WTC11 (cell line): ENCODE measurements at regions not wholly inside any gene's neighbourhood (a gene's known extent, or its start where the extent isn't known, plus 50 kb on each side); places are given as distances from the start of the nearest gene placed in this dataset.

Source experiments
- TEAD4 ChIP-seq: sonication (generic); formaldehyde crosslinking; IDR thresholded peaks from 2 replicates; pipeline ENCODE4 v1.8.0; 2022; ENCODE audit warnings: mild to moderate bottlenecking, missing genetic modification reagents
- ZNF423 ChIP-seq: fragments of 250-450 bp; sonication (Bioruptor Pico); IDR thresholded peaks from 2 replicates; pipeline ENCODE4 v2.1.2; 2022; ENCODE audit warnings: mild to moderate bottlenecking, moderate library complexity
- TF ChIP-seq, protein P1 (sequence below): fragments of 200-600 bp; IDR thresholded peaks from 2 replicates; pipeline ENCODE4 v1.8.0; 2022; ENCODE audit warnings: antibody characterized with exemption
- TF ChIP-seq, protein P2 (sequence below): sonication (generic); formaldehyde crosslinking; IDR thresholded peaks from 2 replicates; pipeline ENCODE4 v1.8.1; 2023; ENCODE audit warnings: mild to moderate bottlenecking, missing genetic modification reagents, borderline replicate concordance

DNA sequence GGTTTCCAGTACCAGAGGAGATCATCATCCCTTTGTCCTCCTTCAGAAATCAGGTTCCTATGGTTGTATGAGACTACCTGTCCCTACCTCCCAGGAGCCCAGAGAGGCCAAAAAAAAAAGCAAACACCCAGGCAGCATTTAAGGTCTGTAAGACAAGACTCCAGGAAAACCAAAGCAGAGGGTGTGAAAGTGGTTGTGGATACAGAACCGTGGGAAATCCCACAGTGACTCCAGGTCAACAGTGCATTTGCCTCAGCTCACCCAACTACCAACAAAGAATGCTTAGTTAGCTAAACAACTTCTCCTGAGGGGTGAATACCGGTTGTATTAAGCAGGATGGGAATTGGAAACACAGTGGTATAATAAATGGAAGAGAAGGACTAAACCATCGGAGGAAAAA, 83.6 kb downstream of the LBH start:
- TF ChIP-seq, protein P1, sequence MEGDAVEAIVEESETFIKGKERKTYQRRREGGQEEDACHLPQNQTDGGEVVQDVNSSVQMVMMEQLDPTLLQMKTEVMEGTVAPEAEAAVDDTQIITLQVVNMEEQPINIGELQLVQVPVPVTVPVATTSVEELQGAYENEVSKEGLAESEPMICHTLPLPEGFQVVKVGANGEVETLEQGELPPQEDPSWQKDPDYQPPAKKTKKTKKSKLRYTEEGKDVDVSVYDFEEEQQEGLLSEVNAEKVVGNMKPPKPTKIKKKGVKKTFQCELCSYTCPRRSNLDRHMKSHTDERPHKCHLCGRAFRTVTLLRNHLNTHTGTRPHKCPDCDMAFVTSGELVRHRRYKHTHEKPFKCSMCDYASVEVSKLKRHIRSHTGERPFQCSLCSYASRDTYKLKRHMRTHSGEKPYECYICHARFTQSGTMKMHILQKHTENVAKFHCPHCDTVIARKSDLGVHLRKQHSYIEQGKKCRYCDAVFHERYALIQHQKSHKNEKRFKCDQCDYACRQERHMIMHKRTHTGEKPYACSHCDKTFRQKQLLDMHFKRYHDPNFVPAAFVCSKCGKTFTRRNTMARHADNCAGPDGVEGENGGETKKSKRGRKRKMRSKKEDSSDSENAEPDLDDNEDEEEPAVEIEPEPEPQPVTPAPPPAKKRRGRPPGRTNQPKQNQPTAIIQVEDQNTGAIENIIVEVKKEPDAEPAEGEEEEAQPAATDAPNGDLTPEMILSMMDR = no peak
- TF ChIP-seq TEAD4 (CRISPR knock-in tag) = no peak
- no peak for TF ChIP-seq ZNF423
- TF ChIP-seq, protein P2, sequence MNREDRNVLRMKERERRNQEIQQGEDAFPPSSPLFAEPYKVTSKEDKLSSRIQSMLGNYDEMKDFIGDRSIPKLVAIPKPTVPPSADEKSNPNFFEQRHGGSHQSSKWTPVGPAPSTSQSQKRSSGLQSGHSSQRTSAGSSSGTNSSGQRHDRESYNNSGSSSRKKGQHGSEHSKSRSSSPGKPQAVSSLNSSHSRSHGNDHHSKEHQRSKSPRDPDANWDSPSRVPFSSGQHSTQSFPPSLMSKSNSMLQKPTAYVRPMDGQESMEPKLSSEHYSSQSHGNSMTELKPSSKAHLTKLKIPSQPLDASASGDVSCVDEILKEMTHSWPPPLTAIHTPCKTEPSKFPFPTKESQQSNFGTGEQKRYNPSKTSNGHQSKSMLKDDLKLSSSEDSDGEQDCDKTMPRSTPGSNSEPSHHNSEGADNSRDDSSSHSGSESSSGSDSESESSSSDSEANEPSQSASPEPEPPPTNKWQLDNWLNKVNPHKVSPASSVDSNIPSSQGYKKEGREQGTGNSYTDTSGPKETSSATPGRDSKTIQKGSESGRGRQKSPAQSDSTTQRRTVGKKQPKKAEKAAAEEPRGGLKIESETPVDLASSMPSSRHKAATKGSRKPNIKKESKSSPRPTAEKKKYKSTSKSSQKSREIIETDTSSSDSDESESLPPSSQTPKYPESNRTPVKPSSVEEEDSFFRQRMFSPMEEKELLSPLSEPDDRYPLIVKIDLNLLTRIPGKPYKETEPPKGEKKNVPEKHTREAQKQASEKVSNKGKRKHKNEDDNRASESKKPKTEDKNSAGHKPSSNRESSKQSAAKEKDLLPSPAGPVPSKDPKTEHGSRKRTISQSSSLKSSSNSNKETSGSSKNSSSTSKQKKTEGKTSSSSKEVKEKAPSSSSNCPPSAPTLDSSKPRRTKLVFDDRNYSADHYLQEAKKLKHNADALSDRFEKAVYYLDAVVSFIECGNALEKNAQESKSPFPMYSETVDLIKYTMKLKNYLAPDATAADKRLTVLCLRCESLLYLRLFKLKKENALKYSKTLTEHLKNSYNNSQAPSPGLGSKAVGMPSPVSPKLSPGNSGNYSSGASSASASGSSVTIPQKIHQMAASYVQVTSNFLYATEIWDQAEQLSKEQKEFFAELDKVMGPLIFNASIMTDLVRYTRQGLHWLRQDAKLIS (CRISPR knock-in tag) = no peak
